ENCODE measurements at regions not wholly inside any gene's neighbourhood (a gene's known extent, or its start where the extent isn't known, plus 50 kb on each side); places are given as distances from the start of the nearest gene placed in this dataset.

DNA sequence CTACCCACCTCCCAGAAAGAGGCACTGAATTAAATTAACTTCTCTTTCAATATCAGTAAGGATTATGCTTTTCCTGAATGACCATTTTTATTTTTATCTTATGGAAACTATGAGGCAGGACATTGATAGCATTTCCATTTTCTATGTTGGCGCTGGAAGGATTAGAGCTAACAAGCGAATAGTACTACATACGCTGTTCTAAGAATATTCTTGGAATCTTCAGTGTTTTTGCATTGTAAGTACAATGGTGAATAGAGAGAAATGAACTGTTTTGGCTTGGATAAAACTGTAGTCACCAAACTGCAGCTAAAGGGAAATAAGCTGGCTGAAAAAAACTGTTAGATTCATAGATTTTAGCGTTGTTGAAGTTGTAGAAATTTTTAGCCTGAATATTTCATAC is 779.0 kb upstream of the ADGRL4 start:
- Histone ChIP-seq H3K23me2 (ENCODE audit: low read depth, low read length) (no peaks in the 10 kb centered on the region), H3K56ac (replicated peaks; ENCODE audit: insufficient read length, low read depth, low read length) (no peak overlapping the region), H3K4me2 (ENCODE audit: insufficient read depth in 1 of 2, low read depth in 2 of 2, low read length in 2 of 2) (no peak overlapping the region), H3K23ac (ENCODE audit: insufficient read length) (no peak overlapping the region), H3K4ac (replicated peaks; ENCODE audit: insufficient read length, low read depth, low read length) (no peak overlapping the region), H4K5ac (ENCODE audit: insufficient read length, low read depth, low read length) (no peak overlapping the region), H3K9ac (replicated peaks in 1 of 4; ENCODE audit: extremely low read depth in 1 of 4, low read depth in 3 of 4, low read length in 3 of 4) (no peak overlapping the region), H2BK12ac (ENCODE audit: low read depth, low read length) (no peak overlapping the region), H2BK15ac (ENCODE audit: low read length) (no peak overlapping the region), H3K27ac (ENCODE audit: low read depth, low read length) (no peak overlapping the region), H4K20me1 (replicated peaks in 1 of 2; ENCODE audit: control insufficient read depth in 1 of 2, insufficient read depth in 2 of 2, low read length in 2 of 2) (no peaks in the 10 kb centered on the region), H3K27me3 (replicated peaks in 1 of 4; ENCODE audit: control insufficient read depth in 3 of 4, extremely low read depth in 1 of 4, insufficient read depth in 3 of 4, low read length in 3 of 4) (no peaks in the 10 kb centered on the region), H2BK20ac (ENCODE audit: low read length) (no peak overlapping the region), H3K9me3 (ENCODE audit: insufficient read depth in 2 of 2, low read depth in 1 of 2, low read length in 1 of 2) (no peaks in the 10 kb centered on the region), H3K4me3 (ENCODE audit: extremely low read depth in 1 of 4, insufficient read depth in 2 of 4, low read depth in 3 of 4, low read length in 4 of 4) (no peak overlapping the region), H2BK5ac (ENCODE audit: low read depth, low read length) (no peak overlapping the region), H4K91ac (replicated peaks; ENCODE audit: insufficient read length, low read length) (no peak overlapping the region), H3K79me2 (ENCODE audit: control insufficient read depth in 1 of 2, insufficient read depth in 2 of 2, low read length in 2 of 2) (no peaks in the 10 kb centered on the region), H4K8ac (ENCODE audit: extremely low read depth, insufficient read depth, low read length) (no peak overlapping the region), H2AFZ (ENCODE audit: low read length) (no peak overlapping the region), H3K18ac (ENCODE audit: extremely low read depth, low read length) (no peak overlapping the region), H3K14ac (ENCODE audit: insufficient read length) (no peak overlapping the region), H3K36me3 (ENCODE audit: control insufficient read depth in 2 of 4, insufficient read depth in 4 of 4, low read length in 3 of 4) (no peaks in the 10 kb centered on the region), H3K4me1 (replicated peaks in 1 of 4; ENCODE audit: control insufficient read depth in 3 of 4, insufficient read depth in 4 of 4, low read length in 3 of 4) (no peaks in the 10 kb centered on the region), H2AK5ac (ENCODE audit: low read depth, low read length) (no peak overlapping the region), H2BK120ac (replicated peaks; ENCODE audit: low read depth, low read length) (no peak overlapping the region), H3K79me1 (ENCODE audit: low read depth, low read length) (no peaks in the 10 kb centered on the region)
- no peak for FAIRE-seq
- ChIA-PET POLR2A (ENCODE audit: partially characterized antibody) (no interaction called here), CTCF (ENCODE audit: partially characterized antibody) (no interaction called here)
- 95% methylated on average over 4 of the region's 4 CpGs; no CpG with 5 or more reads in 1 of the 2 experiments for WGBS, 2 experiments (ENCODE audit: extremely low coverage in 1 of 2, insufficient coverage in 1 of 2, insufficient read length in 1 of 2, insufficient replicate concordance in 2 of 2, low coverage in 1 of 2, low lambda C conversion rate in 2 of 2, missing lambda C conversion rate in 1 of 2)
- TF ChIP-seq SUZ12 (IDR thresholded peaks at IDR 0.05; ENCODE audit: low read length) (no peak), HDAC2 (IDR thresholded peaks at IDR 0.05; ENCODE audit: borderline replicate concordance in 1 of 2, low read depth in 2 of 2, low read length in 2 of 2) (no peak), EGR1 (IDR thresholded peaks at IDR 0.05; ENCODE audit: borderline replicate concordance, low read depth, low read length) (no peak), MAFK (IDR thresholded peaks at IDR 0.05; ENCODE audit: low read depth, low read length) (no peak), RAD21 (IDR thresholded peaks at IDR 0.05 in 1 of 2, conservative IDR thresholded peaks at IDR 0.05 in 1 of 2; ENCODE audit: low read depth in 2 of 2, low read length in 2 of 2) (no peak), SP4 (IDR thresholded peaks at IDR 0.05; ENCODE audit: low read length) (no peak), POLR2AphosphoS5 (IDR thresholded peaks at IDR 0.05; ENCODE audit: low read depth, low read length) (no peak), BACH1 (IDR thresholded peaks at IDR 0.05; ENCODE audit: low read length) (no peak), GABPA (IDR thresholded peaks at IDR 0.05; ENCODE audit: borderline replicate concordance, insufficient read depth, low read length) (no peak)
- TF ChIP-seq, protein P1, sequence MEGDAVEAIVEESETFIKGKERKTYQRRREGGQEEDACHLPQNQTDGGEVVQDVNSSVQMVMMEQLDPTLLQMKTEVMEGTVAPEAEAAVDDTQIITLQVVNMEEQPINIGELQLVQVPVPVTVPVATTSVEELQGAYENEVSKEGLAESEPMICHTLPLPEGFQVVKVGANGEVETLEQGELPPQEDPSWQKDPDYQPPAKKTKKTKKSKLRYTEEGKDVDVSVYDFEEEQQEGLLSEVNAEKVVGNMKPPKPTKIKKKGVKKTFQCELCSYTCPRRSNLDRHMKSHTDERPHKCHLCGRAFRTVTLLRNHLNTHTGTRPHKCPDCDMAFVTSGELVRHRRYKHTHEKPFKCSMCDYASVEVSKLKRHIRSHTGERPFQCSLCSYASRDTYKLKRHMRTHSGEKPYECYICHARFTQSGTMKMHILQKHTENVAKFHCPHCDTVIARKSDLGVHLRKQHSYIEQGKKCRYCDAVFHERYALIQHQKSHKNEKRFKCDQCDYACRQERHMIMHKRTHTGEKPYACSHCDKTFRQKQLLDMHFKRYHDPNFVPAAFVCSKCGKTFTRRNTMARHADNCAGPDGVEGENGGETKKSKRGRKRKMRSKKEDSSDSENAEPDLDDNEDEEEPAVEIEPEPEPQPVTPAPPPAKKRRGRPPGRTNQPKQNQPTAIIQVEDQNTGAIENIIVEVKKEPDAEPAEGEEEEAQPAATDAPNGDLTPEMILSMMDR (IDR thresholded peaks at IDR 0.05; ENCODE audit: control extremely low read depth in 1 of 3, insufficient read depth in 1 of 3, low read depth in 1 of 3, low read length in 3 of 3) = no peak
- TF ChIP-seq, protein P2, sequence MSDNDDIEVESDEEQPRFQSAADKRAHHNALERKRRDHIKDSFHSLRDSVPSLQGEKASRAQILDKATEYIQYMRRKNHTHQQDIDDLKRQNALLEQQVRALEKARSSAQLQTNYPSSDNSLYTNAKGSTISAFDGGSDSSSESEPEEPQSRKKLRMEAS (IDR thresholded peaks at IDR 0.05) = no peak
- DNase-seq (ENCODE audit: low read depth in 1 of 2, low spot score in 2 of 2) = no peak

All from H1 (cell line).